ENCODE measurements at regions not wholly inside any gene's neighbourhood (a gene's known extent, or its start where the extent isn't known, plus 50 kb on each side); places are given as distances from the start of the nearest gene placed in this dataset.

DNA sequence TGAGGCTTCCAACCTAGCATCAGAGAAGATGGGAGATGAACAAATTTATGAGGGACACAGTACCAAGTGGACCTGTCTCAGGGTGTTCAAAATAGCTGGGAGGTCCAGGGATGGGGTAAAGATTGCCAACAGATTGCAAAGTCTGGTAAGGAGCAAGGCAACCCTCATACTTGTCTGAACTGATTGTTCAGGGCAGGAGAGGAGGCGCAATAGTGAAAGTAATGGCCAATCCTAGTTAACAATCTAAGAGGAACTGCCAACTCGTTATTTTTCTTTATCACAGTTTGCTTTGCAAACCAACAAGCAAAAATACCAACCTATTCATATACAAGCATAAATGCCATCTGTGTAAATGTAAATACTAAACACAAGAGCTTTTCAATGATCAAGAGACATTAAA lies 78.4 kb upstream of the S1PR1 start:
- TF ChIP-seq CTCF (tag by site-specific recombination; IDR thresholded peaks at IDR 0.05), result no peak
- no peak for TF ChIP-seq KLF9 (tag by site-specific recombination; IDR thresholded peaks at IDR 0.05; ENCODE audit: low read depth)
- no peak for TF ChIP-seq ZNF747 (tag by site-specific recombination; IDR thresholded peaks at IDR 0.05)
- no peak for TF ChIP-seq GLI4 (tag by site-specific recombination; IDR thresholded peaks at IDR 0.05)
- TF ChIP-seq YY1 (tag by site-specific recombination; IDR thresholded peaks at IDR 0.05), result no peak
- TF ChIP-seq ZBTB26 (tag by site-specific recombination; optimal IDR thresholded peaks at IDR 0.05), result no peak

Data from HEK293 (cell line).